COLO668 (cell line): ENCODE measurements at regions not wholly inside any gene's neighbourhood (a gene's known extent, or its start where the extent isn't known, plus 50 kb on each side); places are given as distances from the start of the nearest gene placed in this dataset.
"Not testable (repeated sequence)": the region's sequence is repeated elsewhere in the genome, so short reads cannot be mapped to it uniquely, and the experiment has no call there.

Experiments used
- DNase-seq: peaks from one replicate; lab custom pipeline; 2025; ENCODE audit not compliant: unreplicated experiment; lab: John Stamatoyannopoulos, UW

- DNase-seq = no peak
Observed at GRCh38 chr2:180559038-180559437, 421.4 kb upstream of the UBE2E3 start.

GRCh38 chr2:180555391-180555965, 424.9 kb upstream of the UBE2E3 start:
- DNase-seq = no peak

GRCh38 chr2:180554330-180554729, 426.1 kb upstream of the UBE2E3 start:
- DNase-seq = no peak

GRCh38 chr2:180553094-180553715, 427.2 kb upstream of the UBE2E3 start:
- DNase-seq = no peak

- no peak for DNase-seq
Observed at GRCh38 chr2:180542511-180542910, 437.9 kb upstream of the UBE2E3 start.

GRCh38 chr2:180540761-180541160, 439.6 kb upstream of the UBE2E3 start:
- no peak for DNase-seq

- no peak for DNase-seq
Observed at GRCh38 chr2:180539541-180539940, 440.9 kb upstream of the UBE2E3 start.

GRCh38 chr2:180535289-180535688, 445.1 kb upstream of the UBE2E3 start:
- DNase-seq = no peak

GRCh38 chr2:180531787-180532186, 448.6 kb upstream of the UBE2E3 start:
- DNase-seq = not testable (repeated sequence)

GRCh38 chr2:180524499-180524898, 455.9 kb upstream of the UBE2E3 start:
- DNase-seq = no peak

GRCh38 chr2:180523621-180524340, 456.6 kb upstream of the UBE2E3 start:
- DNase-seq = no peak

GRCh38 chr2:180520921-180521581, 459.4 kb upstream of the UBE2E3 start:
- DNase-seq = no peak

GRCh38 chr2:180520206-180520605, 460.2 kb upstream of the UBE2E3 start:
- DNase-seq = peak; percentile 23

- DNase-seq = no peak
Observed at GRCh38 chr2:180519276-180519675, 461.1 kb upstream of the UBE2E3 start.

- DNase-seq = no peak
Observed at GRCh38 chr2:180516232-180516631, 464.2 kb upstream of the UBE2E3 start.

GRCh38 chr2:180513389-180513788, 467.0 kb upstream of the UBE2E3 start:
- DNase-seq = no peak

GRCh38 chr2:180508458-180508857, 471.9 kb upstream of the UBE2E3 start:
- no peak for DNase-seq

- DNase-seq = no peak
Observed at GRCh38 chr2:180507028-180507427, 473.4 kb upstream of the UBE2E3 start.

GRCh38 chr2:180505203-180505602, 475.2 kb upstream of the UBE2E3 start:
- DNase-seq = no peak

- no peak for DNase-seq
Observed at GRCh38 chr2:180497621-180498152, 482.7 kb upstream of the UBE2E3 start.

- no peak for DNase-seq
Observed at GRCh38 chr2:180495606-180496005, 484.8 kb upstream of the UBE2E3 start.

GRCh38 chr2:180494286-180494685, 486.1 kb upstream of the UBE2E3 start:
- DNase-seq = no peak
